ENCODE measurements at regions not wholly inside any gene's neighbourhood (a gene's known extent, or its start where the extent isn't known, plus 50 kb on each side); places are given as distances from the start of the nearest gene placed in this dataset.

- H3K4me3 ChIP-seq (ENCODE audit: low read depth, low read length): no peak overlapping the region
- TF ChIP-seq MAX (IDR thresholded peaks at IDR 0.05; ENCODE audit: low read depth, low read length) (no peak), MYC (IDR thresholded peaks at IDR 0.05; ENCODE audit: low read depth, low read length) (no peak), CTCF (IDR thresholded peaks at IDR 0.05; ENCODE audit: low read depth, low read length) (no peak), POLR2A (IDR thresholded peaks at IDR 0.05; ENCODE audit: extremely low read depth, insufficient read length) (no peak)
- DNase-seq (ENCODE audit: low read depth): no peak
Measured at GRCh38 chr10:4219901-4220300, 434.9 kb upstream of the KLF6 start.

GRCh38 chr10:4217653-4218052, 432.6 kb upstream of the KLF6 start:
- no peak overlapping the region for H3K4me3 ChIP-seq (ENCODE audit: low read depth, low read length)
- DNase-seq (ENCODE audit: low read depth): no peak
- TF ChIP-seq MYC (IDR thresholded peaks at IDR 0.05; ENCODE audit: low read depth, low read length) (no peak), MAX (IDR thresholded peaks at IDR 0.05; ENCODE audit: low read depth, low read length) (no peak), POLR2A (IDR thresholded peaks at IDR 0.05; ENCODE audit: extremely low read depth, insufficient read length) (no peak), CTCF (IDR thresholded peaks at IDR 0.05; ENCODE audit: low read depth, low read length) (no peak)

- no peak for TF ChIP-seq POLR2A (IDR thresholded peaks at IDR 0.05; ENCODE audit: extremely low read depth, insufficient read length)
- H3K4me3 ChIP-seq (ENCODE audit: low read depth, low read length): no peak overlapping the region
- no peak for DNase-seq (ENCODE audit: low read depth)
Measured at GRCh38 chr10:4217187-4217586, 432.2 kb upstream of the KLF6 start.

GRCh38 chr10:4216726-4217125, 431.7 kb upstream of the KLF6 start:
- H3K4me3 ChIP-seq (ENCODE audit: low read depth, low read length): no peak overlapping the region
- no peak for TF ChIP-seq MAX (IDR thresholded peaks at IDR 0.05; ENCODE audit: low read depth, low read length)
- TF ChIP-seq MYC (IDR thresholded peaks at IDR 0.05; ENCODE audit: low read depth, low read length): no peak
- no peak for TF ChIP-seq POLR2A (IDR thresholded peaks at IDR 0.05; ENCODE audit: extremely low read depth, insufficient read length)
- TF ChIP-seq CTCF (IDR thresholded peaks at IDR 0.05; ENCODE audit: low read depth, low read length): no peak
- DNase-seq (ENCODE audit: low read depth): no peak

GRCh38 chr10:4215963-4216575, 431.1 kb upstream of the KLF6 start:
- no peak for DNase-seq (ENCODE audit: low read depth)
- no peak overlapping the region for H3K4me3 ChIP-seq (ENCODE audit: low read depth, low read length)
- no peak for TF ChIP-seq CTCF (IDR thresholded peaks at IDR 0.05; ENCODE audit: low read depth, low read length)
- no peak for TF ChIP-seq MAX (IDR thresholded peaks at IDR 0.05; ENCODE audit: low read depth, low read length)
- TF ChIP-seq POLR2A (IDR thresholded peaks at IDR 0.05; ENCODE audit: extremely low read depth, insufficient read length): no peak

GRCh38 chr10:4215485-4215884, 430.5 kb upstream of the KLF6 start:
- no peak for TF ChIP-seq MYC (IDR thresholded peaks at IDR 0.05; ENCODE audit: low read depth, low read length)
- no peak for TF ChIP-seq MAX (IDR thresholded peaks at IDR 0.05; ENCODE audit: low read depth, low read length)
- TF ChIP-seq CTCF (IDR thresholded peaks at IDR 0.05; ENCODE audit: low read depth, low read length): no peak
- no peak for TF ChIP-seq POLR2A (IDR thresholded peaks at IDR 0.05; ENCODE audit: extremely low read depth, insufficient read length)
- DNase-seq (ENCODE audit: low read depth): no peak
- H3K4me3 ChIP-seq (ENCODE audit: low read depth, low read length): no peak overlapping the region

Measured in NB4 (cell line).